ENCODE measurements at regions not wholly inside any gene's neighbourhood (a gene's known extent, or its start where the extent isn't known, plus 50 kb on each side); places are given as distances from the start of the nearest gene placed in this dataset.

DNA sequence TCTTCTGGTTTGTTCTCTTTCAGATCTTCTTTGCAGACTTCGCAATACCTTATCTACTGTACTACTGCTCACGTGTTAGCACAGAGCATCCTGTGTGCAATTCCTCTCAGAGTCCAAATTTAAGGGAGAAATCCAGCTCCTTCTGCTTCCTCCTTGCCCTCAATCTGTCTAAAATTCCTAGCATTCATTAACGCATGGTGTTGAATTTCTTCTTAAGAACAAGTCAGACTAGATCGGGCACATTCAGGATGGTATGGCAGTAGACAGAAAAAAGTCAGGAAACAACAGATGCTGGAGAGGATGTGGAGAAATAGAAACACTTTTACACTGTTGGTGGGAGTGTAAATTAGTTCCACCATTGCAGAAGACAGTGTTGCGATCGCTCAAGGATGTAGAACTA, 206.1 kb upstream of the CDH7 start (continued):
- TF ChIP-seq, protein P1, sequence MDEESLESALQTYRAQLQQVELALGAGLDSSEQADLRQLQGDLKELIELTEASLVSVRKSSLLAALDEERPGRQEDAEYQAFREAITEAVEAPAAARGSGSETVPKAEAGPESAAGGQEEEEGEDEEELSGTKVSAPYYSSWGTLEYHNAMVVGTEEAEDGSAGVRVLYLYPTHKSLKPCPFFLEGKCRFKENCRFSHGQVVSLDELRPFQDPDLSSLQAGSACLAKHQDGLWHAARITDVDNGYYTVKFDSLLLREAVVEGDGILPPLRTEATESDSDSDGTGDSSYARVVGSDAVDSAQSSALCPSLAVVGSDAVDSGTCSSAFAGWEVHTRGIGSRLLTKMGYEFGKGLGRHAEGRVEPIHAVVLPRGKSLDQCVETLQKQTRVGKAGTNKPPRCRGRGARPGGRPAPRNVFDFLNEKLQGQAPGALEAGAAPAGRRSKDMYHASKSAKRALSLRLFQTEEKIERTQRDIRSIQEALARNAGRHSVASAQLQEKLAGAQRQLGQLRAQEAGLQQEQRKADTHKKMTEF (CRISPR knock-in tag; IDR thresholded peaks at IDR 0.05): no peak
- no peak for TF ChIP-seq ZNF17 (CRISPR knock-in tag; IDR thresholded peaks at IDR 0.05)

DNA sequence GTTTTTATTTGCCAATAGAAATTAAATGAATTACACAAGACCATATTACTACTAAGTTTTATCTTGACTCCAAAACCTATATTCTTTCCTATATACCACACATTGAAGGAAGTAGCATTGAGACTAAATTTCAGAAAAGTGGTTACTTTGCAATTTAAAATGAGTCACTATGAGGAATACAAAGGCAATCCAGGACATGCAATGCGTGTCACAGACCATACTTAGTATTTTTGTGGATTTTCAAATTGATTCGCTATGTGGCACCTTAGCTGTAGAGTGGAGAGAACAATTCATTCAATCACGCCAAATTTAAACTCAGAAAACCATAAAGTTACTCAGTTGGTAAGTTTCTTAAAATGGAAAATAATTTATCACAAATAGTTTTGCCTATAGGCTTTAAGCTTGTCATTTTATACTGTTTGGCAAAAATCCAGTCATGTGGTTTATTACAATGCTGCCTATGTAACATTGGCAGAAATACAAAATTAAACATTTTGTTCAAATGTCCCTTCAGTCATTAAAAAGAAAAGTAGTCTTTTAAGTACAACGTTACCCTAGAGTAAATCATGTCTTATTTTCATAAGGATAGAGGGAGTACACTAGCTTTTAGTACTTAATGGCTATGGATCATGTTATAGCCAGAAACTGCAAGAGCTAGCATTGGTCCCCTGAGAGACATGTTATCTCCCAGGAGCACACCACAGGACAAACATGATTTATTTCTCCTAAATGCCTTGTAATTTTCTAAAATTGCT, 222.8 kb upstream of the CDH7 start:
- FAIRE-seq (no peak), ATAC-seq (no peak), DNase-seq (ENCODE audit: low spot score) (no peak)
- H3K36me3 ChIP-seq (replicated peaks in 1 of 2; ENCODE audit: control insufficient read depth in 1 of 2, insufficient read depth in 2 of 2, low read length in 2 of 2): no peaks in the 10 kb centered on the region
- WGBS (ENCODE audit: low lambda C conversion rate): 15% methylated on average over 4 of the region's 4 CpGs
- no peak overlapping the region for H3K4me3 ChIP-seq (replicated peaks in 1 of 3; ENCODE audit: insufficient read depth in 1 of 3, low read depth in 2 of 3, low read length in 3 of 3)
- H3K79me2 ChIP-seq (ENCODE audit: insufficient read depth, low read length): no peaks in the 10 kb centered on the region
- H3K4me2 ChIP-seq (ENCODE audit: low read depth, low read length): no peak overlapping the region
- intact Hi-C loops (cut with micrococcal nuclease; ENCODE audit: unreplicated experiment) (no loop called here), in situ Hi-C loops (cut with HindIII; ENCODE audit: extremely low pct_ligation_motif_present, low pct_unique_long_range_greater_than_20kb) (no loop called here)
- H3K27me3 ChIP-seq (ENCODE audit: control insufficient read depth in 1 of 2, insufficient read depth in 2 of 2, low read length in 2 of 2): no peaks in the 10 kb centered on the region; a peak in 1 of 5 replicates
- POLR2A ChIA-PET: no interaction called here
- H3K9me3 ChIP-seq (ENCODE audit: low read length): no peaks in the 10 kb centered on the region
- BruUV-seq (replicated peaks): no TSS peak
- H4K20me1 ChIP-seq (ENCODE audit: insufficient read depth, low read length): no peaks in the 10 kb centered on the region
- H3K4me1 ChIP-seq (ENCODE audit: insufficient read depth, low read length): no peaks in the 10 kb centered on the region
- no peak overlapping the region for H3K9ac ChIP-seq (ENCODE audit: insufficient read depth, low read depth, low read length)
- no peak overlapping the region for H3K27ac ChIP-seq (ENCODE audit: extremely low read length, insufficient read depth, low read length)
- TF ChIP-seq FOSL2 (CRISPR knock-in tag; IDR thresholded peaks at IDR 0.05): no peak
- TF ChIP-seq, protein P2, sequence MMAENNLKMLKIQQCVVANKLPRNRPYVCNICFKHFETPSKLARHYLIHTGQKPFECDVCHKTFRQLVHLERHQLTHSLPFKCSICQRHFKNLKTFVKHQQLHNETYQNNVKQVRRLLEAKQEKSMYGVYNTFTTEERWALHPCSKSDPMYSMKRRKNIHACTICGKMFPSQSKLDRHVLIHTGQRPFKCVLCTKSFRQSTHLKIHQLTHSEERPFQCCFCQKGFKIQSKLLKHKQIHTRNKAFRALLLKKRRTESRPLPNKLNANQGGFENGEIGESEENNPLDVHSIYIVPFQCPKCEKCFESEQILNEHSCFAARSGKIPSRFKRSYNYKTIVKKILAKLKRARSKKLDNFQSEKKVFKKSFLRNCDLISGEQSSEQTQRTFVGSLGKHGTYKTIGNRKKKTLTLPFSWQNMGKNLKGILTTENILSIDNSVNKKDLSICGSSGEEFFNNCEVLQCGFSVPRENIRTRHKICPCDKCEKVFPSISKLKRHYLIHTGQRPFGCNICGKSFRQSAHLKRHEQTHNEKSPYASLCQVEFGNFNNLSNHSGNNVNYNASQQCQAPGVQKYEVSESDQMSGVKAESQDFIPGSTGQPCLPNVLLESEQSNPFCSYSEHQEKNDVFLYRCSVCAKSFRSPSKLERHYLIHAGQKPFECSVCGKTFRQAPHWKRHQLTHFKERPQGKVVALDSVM (CRISPR knock-in tag; IDR thresholded peaks at IDR 0.05): no peak
- TF ChIP-seq ZNF3 (CRISPR knock-in tag; IDR thresholded peaks at IDR 0.05): no peak
- no peak for TF ChIP-seq NBN (conservative IDR thresholded peaks at IDR 0.05)
- no peak for TF ChIP-seq TOE1 (CRISPR knock-in tag; IDR thresholded peaks at IDR 0.05)
- CTCF ChIA-PET (ENCODE audit: low intra/inter-chr PET ratio, low total read pairs): no interaction called here
- H2AFZ ChIP-seq (ENCODE audit: low read length): no peak overlapping the region
